Left lung (tissue), 4 donors: ENCODE measurements at regions not wholly inside any gene's neighbourhood (a gene's known extent, or its start where the extent isn't known, plus 50 kb on each side); places are given as distances from the start of the nearest gene placed in this dataset.

ENCODE experiments used
- ATAC-seq: fragments of 200-7000 bp; cut with Tn5 transposase; one replicate; pipeline ENCODE4 v1.9.1; 2020; ENCODE audit warnings: moderate library complexity
- DNase-seq, 4 donors: peaks; one replicate each; pipeline ENCODE4 v3.0.0-alpha.2; 2013 to 2020
- H3K27ac ChIP-seq, 2 donors: fragments of 200-600 bp; sonication (generic) in 1 of 2; one replicate each; pipeline versions ENCODE4 v1.5.0 to v1.8.0; 2020 to 2021
- H3K27me3 ChIP-seq, 2 donors: fragments of 200-600 bp; sonication (generic) in 1 of 2; one replicate each; pipeline versions ENCODE4 v1.5.0 to v1.8.0; 2020 to 2021
- H3K36me3 ChIP-seq, 2 donors: fragments of 200-600 bp; sonication (generic) in 1 of 2; one replicate each; pipeline versions ENCODE4 v1.5.0 to v1.8.0; 2020 to 2021
- H3K4me1 ChIP-seq, 2 donors: fragments of 200-600 bp; one replicate each; pipeline ENCODE4 v1.8.0; 2021
- H3K4me3 ChIP-seq, 2 donors: fragments of 200-600 bp; sonication (generic) in 1 of 2; one replicate each; pipeline versions ENCODE4 v1.5.0 to v1.8.0; 2020 to 2021; ENCODE audit warnings: mild to moderate bottlenecking in 1 of 2
- H3K9me3 ChIP-seq, 2 donors: fragments of 200-600 bp; sonication (generic) in 1 of 2; one replicate each; pipeline versions ENCODE4 v1.5.0 to v1.8.0; 2020 to 2021
- intact Hi-C, 2 donors: fragments of 100-400 bp; cut with DNase I; formaldehyde crosslinking; loops; one replicate each; pipeline versions ENCODE4 v1.11.2 to v1.14.2; 2022
- TF ChIP-seq, protein P1 (sequence below), 2 donors: fragments of 200-600 bp; sonication (generic) in 1 of 2; IDR thresholded peaks; one replicate each; pipeline versions ENCODE4 v1.5.0 to v1.8.0; 2021; ENCODE audit warnings: antibody characterized with exemption in 2 of 2
- donor health status: DM: no; HTN: yes; CAD: no.
- donor health status: DM: no; HTN: no; CAD: no.

DNA sequence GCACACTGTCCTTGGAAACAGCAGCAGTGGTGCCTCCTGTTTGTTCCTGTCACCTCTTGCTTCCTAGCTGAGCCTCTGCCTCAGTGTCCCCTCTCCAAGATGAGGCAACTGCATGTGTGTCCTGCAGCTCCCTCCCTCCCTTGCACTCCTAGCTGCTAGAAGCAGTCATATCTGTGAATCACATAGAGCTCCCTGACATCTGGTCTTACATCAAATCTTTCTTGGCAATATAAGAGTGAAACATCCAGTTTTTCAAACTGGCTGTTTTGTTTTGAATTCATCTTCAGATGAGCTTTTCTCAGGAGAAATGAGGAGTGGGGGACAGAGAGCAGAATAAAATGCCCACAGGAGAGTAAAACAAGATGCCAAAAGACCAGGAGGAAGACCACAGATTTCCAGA is 103.7 kb downstream of the VCPKMT start:
- H3K4me3 ChIP-seq = no peak overlapping the region
- intact Hi-C loops = no loop called here
- TF ChIP-seq, protein P1, sequence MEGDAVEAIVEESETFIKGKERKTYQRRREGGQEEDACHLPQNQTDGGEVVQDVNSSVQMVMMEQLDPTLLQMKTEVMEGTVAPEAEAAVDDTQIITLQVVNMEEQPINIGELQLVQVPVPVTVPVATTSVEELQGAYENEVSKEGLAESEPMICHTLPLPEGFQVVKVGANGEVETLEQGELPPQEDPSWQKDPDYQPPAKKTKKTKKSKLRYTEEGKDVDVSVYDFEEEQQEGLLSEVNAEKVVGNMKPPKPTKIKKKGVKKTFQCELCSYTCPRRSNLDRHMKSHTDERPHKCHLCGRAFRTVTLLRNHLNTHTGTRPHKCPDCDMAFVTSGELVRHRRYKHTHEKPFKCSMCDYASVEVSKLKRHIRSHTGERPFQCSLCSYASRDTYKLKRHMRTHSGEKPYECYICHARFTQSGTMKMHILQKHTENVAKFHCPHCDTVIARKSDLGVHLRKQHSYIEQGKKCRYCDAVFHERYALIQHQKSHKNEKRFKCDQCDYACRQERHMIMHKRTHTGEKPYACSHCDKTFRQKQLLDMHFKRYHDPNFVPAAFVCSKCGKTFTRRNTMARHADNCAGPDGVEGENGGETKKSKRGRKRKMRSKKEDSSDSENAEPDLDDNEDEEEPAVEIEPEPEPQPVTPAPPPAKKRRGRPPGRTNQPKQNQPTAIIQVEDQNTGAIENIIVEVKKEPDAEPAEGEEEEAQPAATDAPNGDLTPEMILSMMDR (IDR thresholded peaks at IDR 0.05) = no peak
- no peaks in the 10 kb centered on the region for H3K4me1 ChIP-seq
- H3K27me3 ChIP-seq = no peaks in the 10 kb centered on the region
- no peak overlapping the region for H3K27ac ChIP-seq
- H3K36me3 ChIP-seq = no peaks in the 10 kb centered on the region
- no peaks in the 10 kb centered on the region for H3K9me3 ChIP-seq
- ATAC-seq (no peak), DNase-seq (no peak)

DNA sequence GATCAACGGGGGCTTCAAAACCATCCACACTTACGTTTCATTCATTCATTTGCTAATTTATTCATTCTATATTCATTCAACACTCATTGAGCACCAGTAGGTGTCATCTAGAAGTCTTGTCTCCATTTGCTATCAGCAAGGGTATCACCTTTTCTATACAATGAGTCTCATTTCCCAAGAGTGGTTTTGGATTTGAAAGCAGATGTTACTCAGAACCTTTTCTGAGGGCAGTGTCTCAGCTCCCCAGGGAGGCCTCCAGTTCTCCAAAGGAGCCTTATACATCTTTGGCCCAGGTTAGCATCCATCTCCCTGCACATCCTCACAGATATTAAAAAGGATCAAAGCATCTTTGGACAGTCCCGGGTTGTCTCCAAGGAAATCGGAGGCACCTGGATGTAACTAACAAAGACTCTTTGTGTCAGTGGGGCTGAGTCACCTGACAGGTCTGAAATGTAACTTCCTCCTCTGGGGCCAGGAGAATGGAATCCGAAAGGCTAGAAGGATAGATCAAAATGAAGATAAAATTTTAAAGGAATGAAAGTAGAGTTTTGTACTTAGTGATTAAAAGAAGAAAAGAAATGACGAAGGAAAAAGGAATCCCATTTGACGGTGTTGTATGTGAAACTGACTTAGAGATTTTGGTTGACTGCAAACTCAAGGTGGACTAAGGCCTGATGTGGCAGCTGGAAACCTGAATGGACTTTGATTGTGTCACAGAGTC is 103.0 kb downstream of the VCPKMT start:
- H3K36me3 ChIP-seq = no peaks in the 10 kb centered on the region
- H3K4me3 ChIP-seq = no peak overlapping the region
- intact Hi-C loops = no loop called here
- no peaks in the 10 kb centered on the region for H3K27me3 ChIP-seq
- no peaks in the 10 kb centered on the region for H3K9me3 ChIP-seq
- TF ChIP-seq, protein P1 (IDR thresholded peaks at IDR 0.05) = no peak
- DNase-seq (no peak), ATAC-seq (no peak)
- H3K27ac ChIP-seq = no peak overlapping the region
- H3K4me1 ChIP-seq = peaks cover 0 to 2% of the 10 kb centered on the region in 2 donors

DNA sequence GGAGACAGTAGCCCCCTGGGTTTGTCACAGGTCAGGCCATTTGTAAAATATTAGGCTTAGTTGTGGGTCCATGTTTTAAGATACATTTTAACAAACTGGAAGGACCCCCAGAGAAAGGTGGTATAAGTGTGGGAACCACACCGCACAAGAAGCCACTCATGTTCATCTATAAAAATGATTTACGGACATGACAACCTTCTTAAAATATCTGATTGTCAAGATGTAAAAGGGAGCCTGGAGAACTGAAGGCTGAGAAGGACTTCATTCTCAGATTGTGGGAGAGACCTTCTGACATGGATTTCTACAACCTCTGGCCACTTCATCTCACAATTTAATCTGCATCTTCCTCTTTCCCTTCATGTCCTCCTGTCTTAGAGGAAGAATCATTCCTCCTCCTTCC is 102.4 kb downstream of the VCPKMT start:
- Histone ChIP-seq H3K27me3 (no peaks in the 10 kb centered on the region), H3K36me3 (no peaks in the 10 kb centered on the region), H3K4me1 (peaks cover 0 to 4% of the 10 kb centered on the region in 2 donors), H3K4me3 (no peak overlapping the region), H3K27ac (no peak overlapping the region), H3K9me3 (no peaks in the 10 kb centered on the region)
- DNase-seq (no peak), ATAC-seq (no peak)
- TF ChIP-seq, protein P1 (IDR thresholded peaks at IDR 0.05) = no peak
- intact Hi-C loops = no loop called here

DNA sequence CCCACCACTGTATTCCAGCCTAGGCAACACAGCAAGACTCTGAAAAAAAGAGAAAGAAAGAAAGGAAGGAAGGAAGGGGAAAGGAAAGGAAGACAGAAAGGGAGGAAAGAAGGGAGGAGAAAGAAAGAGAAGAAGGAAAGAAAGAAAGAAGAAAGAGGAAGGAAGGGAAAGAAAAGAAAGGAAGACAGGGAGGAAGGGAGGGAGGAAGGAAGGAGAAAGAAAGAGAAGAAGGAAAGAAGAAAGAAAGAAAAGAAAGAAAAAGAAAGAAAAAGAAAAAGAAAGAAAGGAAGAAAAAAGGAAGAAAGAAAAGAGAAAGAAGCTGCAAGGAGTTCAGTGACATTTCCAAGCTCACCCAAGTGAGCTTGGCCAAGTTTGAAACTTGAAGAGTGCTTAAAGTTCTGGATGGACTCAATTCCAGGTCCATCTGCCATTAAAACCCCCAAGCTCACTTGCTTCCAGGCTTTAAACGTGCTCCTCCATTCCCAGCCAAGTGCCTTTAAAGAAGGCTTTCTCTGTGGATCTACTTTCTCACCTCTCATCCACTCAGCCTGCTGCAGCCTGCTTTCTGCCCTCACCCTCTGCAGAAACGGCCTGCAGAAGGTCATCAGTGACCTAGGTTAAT is 101.5 kb downstream of the VCPKMT start:
- TF ChIP-seq, protein P1 (IDR thresholded peaks at IDR 0.05) = no peak
- no peak overlapping the region for H3K4me3 ChIP-seq
- H3K27me3 ChIP-seq = no peaks in the 10 kb centered on the region
- no peak for DNase-seq
- H3K9me3 ChIP-seq = peaks cover under 1 to 2% of the 10 kb centered on the region in 2 donors
- H3K27ac ChIP-seq = no peak overlapping the region
- ATAC-seq = no peak
- H3K36me3 ChIP-seq = no peaks in the 10 kb centered on the region
- peaks cover 0 to 4% of the 10 kb centered on the region in 2 donors for H3K4me1 ChIP-seq
- intact Hi-C loops = no loop called here

DNA sequence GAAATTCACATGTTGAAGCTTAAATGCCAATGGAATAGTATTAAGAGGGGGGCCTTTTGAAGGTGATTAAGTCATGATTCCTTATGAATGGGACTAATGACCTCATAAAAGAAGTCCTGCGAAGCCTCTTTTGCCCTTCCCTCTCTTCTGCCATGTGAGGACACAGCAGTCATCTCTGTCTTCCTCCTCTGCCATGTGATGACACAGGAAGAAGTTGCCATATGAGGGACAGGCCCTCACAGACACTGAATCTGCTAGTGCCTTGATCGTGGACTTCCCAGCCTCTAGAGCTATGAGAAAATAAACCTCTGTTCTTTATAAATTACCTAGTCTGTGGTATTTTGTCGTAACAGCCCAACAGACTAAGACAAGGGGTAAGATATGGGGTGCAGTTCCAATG is 100.7 kb downstream of the VCPKMT start:
- H3K4me3 ChIP-seq = no peak overlapping the region
- no peaks in the 10 kb centered on the region for H3K27me3 ChIP-seq
- H3K36me3 ChIP-seq = no peaks in the 10 kb centered on the region
- ATAC-seq (no peak), DNase-seq (no peak)
- intact Hi-C loops = no loop called here
- peaks cover 3 to 9% of the 10 kb centered on the region in 2 donors for H3K9me3 ChIP-seq
- H3K27ac ChIP-seq = no peak overlapping the region
- TF ChIP-seq, protein P1 (IDR thresholded peaks at IDR 0.05) = no peak
- H3K4me1 ChIP-seq = peaks cover 0 to 4% of the 10 kb centered on the region in 2 donors
